ENCODE measurements at regions not wholly inside any gene's neighbourhood (a gene's known extent, or its start where the extent isn't known, plus 50 kb on each side); places are given as distances from the start of the nearest gene placed in this dataset.

GRCh38 chr3:22659651-22660475, 543.3 kb upstream of the UBE2E2 start:
- Histone ChIP-seq H3K4me1 (replicated peaks in 1 of 2; ENCODE audit: control insufficient read depth in 2 of 2, insufficient read depth in 2 of 2, low read length in 2 of 2) (no peaks in the 10 kb centered on the region), H3K36me3 (ENCODE audit: control insufficient read depth, insufficient read depth, low read length) (no peaks in the 10 kb centered on the region), H4K20me1 (replicated peaks; ENCODE audit: control insufficient read depth, insufficient read depth, low read length) (no peaks in the 10 kb centered on the region), H2AFZ (ENCODE audit: low read depth, low read length) (no peak overlapping the region), H3K27ac (ENCODE audit: extremely low read depth, low read depth, low read length) (no peak overlapping the region), H3K9me1 (ENCODE audit: control insufficient read depth, insufficient read depth, low read length) (no peaks in the 10 kb centered on the region), H3K9ac (ENCODE audit: insufficient read depth in 1 of 2, low read depth in 2 of 2, low read length in 2 of 2) (no peak overlapping the region), H3K27me3 (ENCODE audit: control insufficient read depth in 2 of 2, insufficient read depth in 2 of 2, low read length in 2 of 2) (no peaks in the 10 kb centered on the region), H3K79me2 (ENCODE audit: control insufficient read depth, insufficient read depth, low read length) (no peaks in the 10 kb centered on the region), H3K4me3 (no peak overlapping the region), H3K4me2 (ENCODE audit: insufficient read depth, low read length) (no peak overlapping the region), H3K9me3 (replicated peaks; ENCODE audit: control insufficient read depth, insufficient read depth, low read depth, low read length) (peaks cover 4% of the 10 kb centered on the region; the same call in 1 of the 2 replicates)
- no TSS peak for BruUV-seq (replicated peaks)
- intact Hi-C loops (cut with micrococcal nuclease) = no loop called here
- DNase-seq (ENCODE audit: extremely low read depth in 1 of 4, low spot score in 3 of 4) = no peak
- ChIA-PET POLR2A (no interaction called here), CTCF (ENCODE audit: low intra/inter-chr PET ratio) (no interaction called here)
- 0% methylated on average over 1 of the region's 1 CpG for WGBS (ENCODE audit: insufficient coverage, low coverage, missing lambda C conversion rate)
- no peak for ATAC-seq
- no peak for FAIRE-seq
- TF ChIP-seq EP400 (IDR thresholded peaks at IDR 0.05) (no peak), ZNF431 (CRISPR knock-in tag; IDR thresholded peaks at IDR 0.05) (no peak), ZBTB1 (CRISPR knock-in tag; IDR thresholded peaks at IDR 0.05; ENCODE audit: borderline replicate concordance, low read depth) (no peak), ZNF764 (CRISPR knock-in tag; IDR thresholded peaks at IDR 0.05; ENCODE audit: low read depth) (no peak), BHLHE40 (IDR thresholded peaks at IDR 0.05; ENCODE audit: low read length) (no peak), CHCHD3 (CRISPR knock-in tag; IDR thresholded peaks at IDR 0.05) (no peak), CBX2 (IDR thresholded peaks at IDR 0.05; ENCODE audit: insufficient read depth, low read length, poor library complexity, severe bottlenecking) (no peak), ETV5 (CRISPR knock-in tag; IDR thresholded peaks at IDR 0.05; ENCODE audit: low read depth) (no peak), RBM39 (optimal IDR thresholded peaks at IDR 0.05; ENCODE audit: low read depth, low read length) (no peak), MAFG (tag; conservative IDR thresholded peaks at IDR 0.05) (no peak), XRCC3 (IDR thresholded peaks at IDR 0.05) (no peak), SMARCE1 (IDR thresholded peaks at IDR 0.05) (no peak), RBM14 (IDR thresholded peaks at IDR 0.05; ENCODE audit: borderline replicate concordance, insufficient read depth, low read depth, low read length) (no peak), ZNF696 (CRISPR knock-in tag; conservative IDR thresholded peaks at IDR 0.05) (no peak)
- TF ChIP-seq, protein P1, sequence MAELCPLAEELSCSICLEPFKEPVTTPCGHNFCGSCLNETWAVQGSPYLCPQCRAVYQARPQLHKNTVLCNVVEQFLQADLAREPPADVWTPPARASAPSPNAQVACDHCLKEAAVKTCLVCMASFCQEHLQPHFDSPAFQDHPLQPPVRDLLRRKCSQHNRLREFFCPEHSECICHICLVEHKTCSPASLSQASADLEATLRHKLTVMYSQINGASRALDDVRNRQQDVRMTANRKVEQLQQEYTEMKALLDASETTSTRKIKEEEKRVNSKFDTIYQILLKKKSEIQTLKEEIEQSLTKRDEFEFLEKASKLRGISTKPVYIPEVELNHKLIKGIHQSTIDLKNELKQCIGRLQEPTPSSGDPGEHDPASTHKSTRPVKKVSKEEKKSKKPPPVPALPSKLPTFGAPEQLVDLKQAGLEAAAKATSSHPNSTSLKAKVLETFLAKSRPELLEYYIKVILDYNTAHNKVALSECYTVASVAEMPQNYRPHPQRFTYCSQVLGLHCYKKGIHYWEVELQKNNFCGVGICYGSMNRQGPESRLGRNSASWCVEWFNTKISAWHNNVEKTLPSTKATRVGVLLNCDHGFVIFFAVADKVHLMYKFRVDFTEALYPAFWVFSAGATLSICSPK (IDR thresholded peaks at IDR 0.05; ENCODE audit: borderline replicate concordance) = no peak
- in situ Hi-C loops (cut with MboI) = no loop called here
